Stimulated activated CD4-positive, alpha-beta T cell treated with anti-CD3 and anti-CD28 coated beads, Interleukin-12 subunit alpha, Interleukin-12 subunit beta, amount 100 ng/mL, for 48 hours (primary cell): ENCODE measurements at regions not wholly inside any gene's neighbourhood (a gene's known extent, or its start where the extent isn't known, plus 50 kb on each side); places are given as distances from the start of the nearest gene placed in this dataset.

ENCODE experiments used
- DNase-seq, 3 donors: peaks; one replicate each; pipeline ENCODE4 v3.0.0-alpha.2; 2020; ENCODE audit warnings: low read depth in 2 of 3, low spot score in 1 of 3

- no peak for DNase-seq
These were observed 114.5 kb downstream of the MAT2B start for GRCh38 chr5:163619951-163620350.

- no peak for DNase-seq
These were observed 117.4 kb downstream of the MAT2B start for GRCh38 chr5:163622799-163623198.

- DNase-seq, result no peak
These were observed 118.1 kb downstream of the MAT2B start for GRCh38 chr5:163623524-163623923.

- no peak for DNase-seq
These were observed 118.6 kb downstream of the MAT2B start for GRCh38 chr5:163623986-163624385.

- DNase-seq, result no peak
These were observed 119.0 kb downstream of the MAT2B start for GRCh38 chr5:163624431-163624830.

- no peak for DNase-seq
These were observed 121.5 kb downstream of the MAT2B start for GRCh38 chr5:163626904-163627434.

- no peak for DNase-seq
These were observed 126.4 kb downstream of the MAT2B start for GRCh38 chr5:163631856-163632255.

GRCh38 chr5:163633926-163634460 lies 128.6 kb downstream of the MAT2B start:
- no peak for DNase-seq

GRCh38 chr5:163635631-163636030 lies 130.2 kb downstream of the MAT2B start:
- no peak for DNase-seq

GRCh38 chr5:163642904-163643303 lies 137.5 kb downstream of the MAT2B start:
- DNase-seq, result no peak

GRCh38 chr5:163645421-163646416 lies 140.3 kb downstream of the MAT2B start:
- no peak for DNase-seq

GRCh38 chr5:163649514-163649913 lies 144.1 kb downstream of the MAT2B start:
- DNase-seq, result no peak

GRCh38 chr5:163653526-163653925 lies 148.1 kb downstream of the MAT2B start:
- DNase-seq, result no peak

GRCh38 chr5:163658702-163659567 lies 153.5 kb downstream of the MAT2B start:
- DNase-seq, result no peak

- no peak for DNase-seq
These were observed 154.1 kb downstream of the MAT2B start for GRCh38 chr5:163659568-163659902.

GRCh38 chr5:163660486-163660885 lies 155.1 kb downstream of the MAT2B start:
- no peak for DNase-seq

- DNase-seq, result no peak
These were observed 155.9 kb downstream of the MAT2B start for GRCh38 chr5:163661360-163661759.

GRCh38 chr5:163670036-163670435 lies 164.6 kb downstream of the MAT2B start:
- no peak for DNase-seq

- no peak for DNase-seq
These were observed 171.7 kb downstream of the MAT2B start for GRCh38 chr5:163677092-163677491.

GRCh38 chr5:163682234-163682633 lies 176.8 kb downstream of the MAT2B start:
- no peak for DNase-seq

- no peak for DNase-seq
These were observed 182.0 kb downstream of the MAT2B start for GRCh38 chr5:163687414-163687813.
